Fibroblast of lung (primary cell): ENCODE measurements at regions not wholly inside any gene's neighbourhood (a gene's known extent, or its start where the extent isn't known, plus 50 kb on each side); places are given as distances from the start of the nearest gene placed in this dataset.

Experiments used
- DNase-seq, 2 donors: peaks; one replicate each; pipeline versions ENCODE4 v3.0.0 to v3.0.0-alpha.2; 2010; ENCODE audit warnings: low read depth in 2 of 2
- H2AFZ ChIP-seq: 2 replicates; pipeline ENCODE4 v1.5.1; 2012; ENCODE audit warnings: low read length, control low read depth, inconsistent platforms
- H3K27ac ChIP-seq: 2 replicates; pipeline ENCODE4 v1.5.1; 2011; ENCODE audit warnings: low read length, control low read depth; ENCODE audit not compliant: insufficient read depth
- H3K27me3 ChIP-seq: 2 replicates; pipeline ENCODE4 v1.5.1; 2011; ENCODE audit warnings: mild to moderate bottlenecking, low read length; ENCODE audit not compliant: control insufficient read depth, insufficient read depth
- H3K36me3 ChIP-seq: 2 replicates; pipeline ENCODE4 v1.5.1; 2011; ENCODE audit warnings: low read length; ENCODE audit not compliant: control insufficient read depth, insufficient read depth
- H3K4me1 ChIP-seq: 2 replicates; pipeline ENCODE4 v1.5.1; 2011; ENCODE audit warnings: low read length; ENCODE audit not compliant: control insufficient read depth, insufficient read depth; ENCODE audit errors: extremely low read depth
- H3K4me2 ChIP-seq: 2 replicates; pipeline ENCODE4 v1.5.1; 2011; ENCODE audit warnings: low read length, control low read depth; ENCODE audit not compliant: insufficient read depth; ENCODE audit errors: extremely low read depth
- H3K4me3 ChIP-seq, 4 experiments: fragments of 200-600 bp in 1 of 4; sonication (generic) in 1 of 4; replicated peaks in 1 of 4; 2 replicates each; pipeline ENCODE4 v1.5.1; 2011 to 2016; ENCODE audit warnings: low read length in 4 of 4, low read depth in 3 of 4, mild to moderate bottlenecking in 3 of 4, control low read depth in 2 of 4, inconsistent platforms in 1 of 4, mixed read lengths in 1 of 4; ENCODE audit not compliant: insufficient read depth in 1 of 4; ENCODE audit errors: control extremely low read depth in 1 of 4
- H3K79me2 ChIP-seq: 2 replicates; pipeline ENCODE4 v1.5.1; 2012; ENCODE audit warnings: mild to moderate bottlenecking, low read length, inconsistent platforms; ENCODE audit not compliant: control insufficient read depth, insufficient read depth
- H3K9ac ChIP-seq: 2 replicates; pipeline ENCODE4 v1.5.1; 2011; ENCODE audit warnings: mild to moderate bottlenecking, low read length, control low read depth; ENCODE audit not compliant: insufficient read depth
- H3K9me3 ChIP-seq: 2 replicates; pipeline ENCODE4 v1.5.1; 2012; ENCODE audit warnings: low read depth, low read length; ENCODE audit not compliant: control insufficient read depth, insufficient read depth
- H4K20me1 ChIP-seq: 2 replicates; pipeline ENCODE4 v1.5.1; 2011; ENCODE audit warnings: low read length; ENCODE audit not compliant: control insufficient read depth, insufficient read depth; ENCODE audit errors: extremely low read depth
- CTCF ChIP-seq, 2 donors: IDR thresholded peaks in 1 of 2; conservative IDR thresholded peaks in 1 of 2; 1 replicate in 1 of 2; 2 replicates in 1 of 2; pipeline ENCODE4 v1.5.1; 2011 to 2012; ENCODE audit warnings: low read length in 2 of 2, control low read depth in 1 of 2, inconsistent platforms in 1 of 2, low read depth in 1 of 2, mild to moderate bottlenecking in 1 of 2
- EZH2 ChIP-seq: IDR thresholded peaks from 2 replicates; pipeline ENCODE4 v1.5.1; 2012; ENCODE audit warnings: low read length, control low read depth, mild to moderate bottlenecking; ENCODE audit errors: missing control alignments

GRCh38 chr10:33037726-33038125 is 79.7 kb upstream of the ITGB1 start:
- DNase-seq, result no peak
- Histone ChIP-seq H3K27ac (no peak overlapping the region), H3K9ac (no peak overlapping the region), H3K4me1 (peaks cover 5% of the 10 kb centered on the region), H2AFZ (no peak overlapping the region), H3K79me2 (no peaks in the 10 kb centered on the region), H4K20me1 (no peaks in the 10 kb centered on the region), H3K36me3 (no peaks in the 10 kb centered on the region), H3K4me3 (no peak overlapping the region), H3K4me2 (no peak overlapping the region), H3K9me3 (no peaks in the 10 kb centered on the region), H3K27me3 (no peaks in the 10 kb centered on the region)
- TF ChIP-seq EZH2, result no peak
- no peak for TF ChIP-seq CTCF (conservative IDR thresholded peaks at IDR 0.05 in 1 of 2, IDR thresholded peaks at IDR 0.05 in 1 of 2; ENCODE audit: low read depth in 1 of 2, low read length in 2 of 2)

- Histone ChIP-seq H3K4me1 (peaks cover 5% of the 10 kb centered on the region), H3K36me3 (no peaks in the 10 kb centered on the region), H3K4me2 (no peak overlapping the region), H4K20me1 (no peaks in the 10 kb centered on the region), H3K9ac (no peak overlapping the region), H3K4me3 (no peak overlapping the region), H3K9me3 (no peaks in the 10 kb centered on the region), H3K27ac (no peak overlapping the region), H2AFZ (no peak overlapping the region), H3K79me2 (no peaks in the 10 kb centered on the region), H3K27me3 (no peaks in the 10 kb centered on the region)
- DNase-seq, result no peak
- TF ChIP-seq EZH2 (no peak), CTCF (conservative IDR thresholded peaks at IDR 0.05 in 1 of 2, IDR thresholded peaks at IDR 0.05 in 1 of 2; ENCODE audit: low read depth in 1 of 2, low read length in 2 of 2) (no peak)
Observed at GRCh38 chr10:33036670-33037069, 78.6 kb upstream of the ITGB1 start.

GRCh38 chr10:33035411-33035810 is 77.4 kb upstream of the ITGB1 start:
- no peak for TF ChIP-seq CTCF (conservative IDR thresholded peaks at IDR 0.05 in 1 of 2, IDR thresholded peaks at IDR 0.05 in 1 of 2; ENCODE audit: low read depth in 1 of 2, low read length in 2 of 2)
- no peak for TF ChIP-seq EZH2
- H3K4me2 ChIP-seq, result no peak overlapping the region
- H3K36me3 ChIP-seq, result no peaks in the 10 kb centered on the region
- no peak overlapping the region for H3K4me3 ChIP-seq
- H4K20me1 ChIP-seq, result no peaks in the 10 kb centered on the region
- H3K9me3 ChIP-seq, result no peaks in the 10 kb centered on the region
- H2AFZ ChIP-seq, result no peak overlapping the region
- H3K9ac ChIP-seq, result no peak overlapping the region
- H3K27me3 ChIP-seq, result no peaks in the 10 kb centered on the region
- peak in 1 of 2 donors; percentile 14 for DNase-seq
- H3K4me1 ChIP-seq, result peaks cover 5% of the 10 kb centered on the region
- H3K79me2 ChIP-seq, result no peaks in the 10 kb centered on the region
- H3K27ac ChIP-seq, result no peak overlapping the region
